ENCODE measurements at regions not wholly inside any gene's neighbourhood (a gene's known extent, or its start where the extent isn't known, plus 50 kb on each side); places are given as distances from the start of the nearest gene placed in this dataset.

DNA sequence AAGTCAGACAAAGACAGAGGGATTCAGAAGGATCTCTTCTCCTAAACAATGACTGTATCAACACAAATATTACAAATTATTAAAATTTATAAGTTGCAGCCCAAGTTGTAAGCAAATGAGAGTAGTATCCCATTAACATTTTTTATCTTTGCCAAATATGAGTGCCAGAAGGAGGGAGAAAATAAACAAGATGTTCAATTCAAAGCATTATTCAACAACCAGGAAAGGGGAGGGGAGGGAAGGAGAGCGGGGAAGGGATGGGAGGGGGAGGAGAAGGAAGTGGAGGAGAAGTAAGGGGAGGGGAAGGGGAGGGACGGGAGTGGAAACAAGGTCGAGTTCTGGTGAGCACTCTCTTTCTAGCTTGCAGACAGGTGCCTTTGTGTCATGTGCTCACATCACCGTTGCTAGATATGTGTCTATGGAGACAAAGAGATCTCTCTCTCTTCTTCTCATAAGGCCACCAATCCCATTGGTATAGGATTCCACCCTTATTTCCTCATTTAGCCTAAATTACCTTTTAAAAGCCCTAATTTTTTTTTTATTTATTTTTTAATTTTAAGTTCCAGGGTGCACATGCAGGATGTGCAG lies 679.6 kb upstream of the CHAC2 start:
- TF ChIP-seq, protein P1, sequence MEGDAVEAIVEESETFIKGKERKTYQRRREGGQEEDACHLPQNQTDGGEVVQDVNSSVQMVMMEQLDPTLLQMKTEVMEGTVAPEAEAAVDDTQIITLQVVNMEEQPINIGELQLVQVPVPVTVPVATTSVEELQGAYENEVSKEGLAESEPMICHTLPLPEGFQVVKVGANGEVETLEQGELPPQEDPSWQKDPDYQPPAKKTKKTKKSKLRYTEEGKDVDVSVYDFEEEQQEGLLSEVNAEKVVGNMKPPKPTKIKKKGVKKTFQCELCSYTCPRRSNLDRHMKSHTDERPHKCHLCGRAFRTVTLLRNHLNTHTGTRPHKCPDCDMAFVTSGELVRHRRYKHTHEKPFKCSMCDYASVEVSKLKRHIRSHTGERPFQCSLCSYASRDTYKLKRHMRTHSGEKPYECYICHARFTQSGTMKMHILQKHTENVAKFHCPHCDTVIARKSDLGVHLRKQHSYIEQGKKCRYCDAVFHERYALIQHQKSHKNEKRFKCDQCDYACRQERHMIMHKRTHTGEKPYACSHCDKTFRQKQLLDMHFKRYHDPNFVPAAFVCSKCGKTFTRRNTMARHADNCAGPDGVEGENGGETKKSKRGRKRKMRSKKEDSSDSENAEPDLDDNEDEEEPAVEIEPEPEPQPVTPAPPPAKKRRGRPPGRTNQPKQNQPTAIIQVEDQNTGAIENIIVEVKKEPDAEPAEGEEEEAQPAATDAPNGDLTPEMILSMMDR (IDR thresholded peaks at IDR 0.05; ENCODE audit: insufficient read depth, low read length, poor library complexity, severe bottlenecking) = no peak
- TF ChIP-seq EZH2phosphoT487 (conservative IDR thresholded peaks at IDR 0.05; ENCODE audit: low read length) = no peak

Data from SU-DHL-6 (cell line).